H1 (cell line): ENCODE measurements at regions not wholly inside any gene's neighbourhood (a gene's known extent, or its start where the extent isn't known, plus 50 kb on each side); places are given as distances from the start of the nearest gene placed in this dataset.

ENCODE experiments used
- CTCF ChIA-PET: fragments of 300-600 bp; sonication (Branson Sonifier 250); formaldehyde crosslinking; loops from one replicate; lab custom pipeline; 2021; ENCODE audit not compliant: partially characterized antibody; lab: Charles Lee
- POLR2A ChIA-PET: fragments of 300-600 bp; sonication (Branson Sonifier 250); formaldehyde crosslinking; loops from one replicate; lab custom pipeline; 2021; ENCODE audit warnings: inconsistent platforms; ENCODE audit not compliant: partially characterized antibody; lab: Charles Lee
- DNase-seq, 2 experiments: peaks; one replicate each; pipeline versions ENCODE4 v3.0.0 to v3.0.0-alpha.2; 2010 to 2022; ENCODE audit warnings: low spot score in 2 of 2, low read depth in 1 of 2, mixed read lengths in 1 of 2
- FAIRE-seq: peaks from 2 replicates; lab custom pipeline; 2011; peaks lifted over from hg19 to GRCh38; lab: Jason Lieb, UNC
- H2AFZ ChIP-seq: 2 replicates; pipeline ENCODE4 v1.8.1; 2012; ENCODE audit warnings: low read length, inconsistent platforms
- H2AK5ac ChIP-seq: 2 replicates; pipeline ENCODE4 v1.6.1; 2013; ENCODE audit warnings: low read depth, low read length
- H2BK120ac ChIP-seq: replicated peaks from 2 replicates; pipeline ENCODE3; 2013; ENCODE audit warnings: low read depth, low read length, inconsistent platforms
- H2BK12ac ChIP-seq: 2 replicates; pipeline ENCODE4 v1.6.1; 2013; ENCODE audit warnings: low read depth, low read length
- H2BK15ac ChIP-seq: 2 replicates; pipeline ENCODE4 v1.6.1; 2013; ENCODE audit warnings: low read length
- H2BK20ac ChIP-seq: 2 replicates; pipeline ENCODE4 v1.6.1; 2013; ENCODE audit warnings: low read length
- H2BK5ac ChIP-seq: 2 replicates; pipeline ENCODE4 v1.6.1; 2013; ENCODE audit warnings: low read depth, low read length
- H3K14ac ChIP-seq: 2 replicates; pipeline ENCODE4 v1.6.1; 2013; ENCODE audit warnings: inconsistent platforms; ENCODE audit not compliant: insufficient read length
- H3K18ac ChIP-seq: 2 replicates; pipeline ENCODE4 v1.6.1; 2013; ENCODE audit warnings: low read length; ENCODE audit errors: extremely low read depth
- H3K23ac ChIP-seq: 2 replicates; pipeline ENCODE4 v1.6.1; 2013; ENCODE audit warnings: inconsistent platforms; ENCODE audit not compliant: insufficient read length
- H3K23me2 ChIP-seq: 2 replicates; pipeline ENCODE4 v1.6.1; 2013; ENCODE audit warnings: low read depth, low read length
- H3K27ac ChIP-seq: 2 replicates; pipeline ENCODE4 v1.6.1; 2011; ENCODE audit warnings: low read depth, low read length, inconsistent platforms
- H3K27me3 ChIP-seq, 4 experiments: replicated peaks in 1 of 4; 1 replicate in 1 of 4; 2 replicates in 3 of 4; pipeline versions ENCODE4 v1.6.1 to v1.8.1; 2011 to 2013; ENCODE audit warnings: low read length in 3 of 4, mild to moderate bottlenecking in 3 of 4, inconsistent platforms in 2 of 4, mixed read lengths in 2 of 4, moderate library complexity in 1 of 4; ENCODE audit not compliant: control insufficient read depth in 3 of 4, insufficient read depth in 3 of 4; ENCODE audit errors: extremely low read depth in 1 of 4
- H3K36me3 ChIP-seq, 4 experiments: 2 replicates each; pipeline versions ENCODE4 v1.6.1 to v1.8.1; 2011 to 2013; ENCODE audit warnings: mild to moderate bottlenecking in 4 of 4, low read length in 3 of 4, moderate library complexity in 2 of 4, control low read depth in 1 of 4, inconsistent platforms in 1 of 4; ENCODE audit not compliant: insufficient read depth in 4 of 4, control insufficient read depth in 2 of 4
- H3K4ac ChIP-seq: replicated peaks from 2 replicates; pipeline ENCODE3; 2013; ENCODE audit warnings: low read length, low read depth, mixed read lengths, inconsistent platforms; ENCODE audit not compliant: insufficient read length
- H3K4me1 ChIP-seq, 4 experiments: replicated peaks in 1 of 4; 1 replicate in 1 of 4; 2 replicates in 3 of 4; pipeline versions ENCODE4 v1.6.1 to v1.8.1; 2011 to 2013; ENCODE audit warnings: low read length in 3 of 4, inconsistent platforms in 2 of 4, mixed read lengths in 1 of 4; ENCODE audit not compliant: insufficient read depth in 4 of 4, control insufficient read depth in 3 of 4
- H3K4me2 ChIP-seq, 2 experiments: 2 replicates each; pipeline versions ENCODE4 v1.6.1 to v1.8.1; 2011 to 2013; ENCODE audit warnings: low read depth in 2 of 2, low read length in 2 of 2, control low read depth in 1 of 2, inconsistent platforms in 1 of 2, mild to moderate bottlenecking in 1 of 2; ENCODE audit not compliant: insufficient read depth in 1 of 2
- H3K4me3 ChIP-seq, 4 experiments: fragments of 200-600, 300-600 bp in 1 of 4; sonication (generic), shearing (Covaris generic), sonication (Bioruptor Twin) in 1 of 4; 2 replicates each; pipeline versions ENCODE4 v1.5.1 to v1.8.1; 2011 to 2016; ENCODE audit warnings: low read length in 4 of 4, low read depth in 3 of 4, control low read depth in 2 of 4, inconsistent platforms in 2 of 4, mild to moderate bottlenecking in 2 of 4, mixed read lengths in 1 of 4, moderate library complexity in 1 of 4; ENCODE audit not compliant: insufficient read depth in 2 of 4; ENCODE audit errors: extremely low read depth in 1 of 4
- H3K56ac ChIP-seq: replicated peaks from 2 replicates; pipeline ENCODE3; 2013; ENCODE audit warnings: low read depth, mild to moderate bottlenecking, mixed read lengths, low read length, inconsistent platforms; ENCODE audit not compliant: insufficient read length
- H3K79me1 ChIP-seq: 2 replicates; pipeline ENCODE4 v1.6.1; 2013; ENCODE audit warnings: low read depth, low read length, control low read depth
- H3K79me2 ChIP-seq, 2 experiments: 2 replicates each; pipeline versions ENCODE4 v1.6.1 to v1.8.1; 2012 to 2013; ENCODE audit warnings: low read length in 2 of 2, mild to moderate bottlenecking in 2 of 2, inconsistent platforms in 1 of 2; ENCODE audit not compliant: insufficient read depth in 2 of 2, control insufficient read depth in 1 of 2
- H3K9ac ChIP-seq, 4 experiments: replicated peaks in 1 of 4; 1 replicate in 1 of 4; 2 replicates in 3 of 4; pipeline versions ENCODE4 v1.6.1 to v1.8.1; 2011 to 2013; ENCODE audit warnings: low read depth in 3 of 4, low read length in 3 of 4, control low read depth in 2 of 4, mild to moderate bottlenecking in 2 of 4, moderate library complexity in 2 of 4, inconsistent platforms in 1 of 4; ENCODE audit errors: extremely low read depth in 1 of 4
- H3K9me3 ChIP-seq, 2 experiments: 2 replicates each; pipeline versions ENCODE4 v1.6.1 to v1.8.1; 2012 to 2013; ENCODE audit warnings: mild to moderate bottlenecking in 2 of 2, moderate library complexity in 2 of 2, control low read depth in 1 of 2, inconsistent platforms in 1 of 2, low read depth in 1 of 2, low read length in 1 of 2, mixed read lengths in 1 of 2; ENCODE audit not compliant: insufficient read depth in 2 of 2
- H4K20me1 ChIP-seq, 2 experiments: replicated peaks in 1 of 2; 2 replicates each; pipeline versions ENCODE3 to v1.8.1; 2011 to 2013; ENCODE audit warnings: inconsistent platforms in 2 of 2, low read length in 2 of 2, mild to moderate bottlenecking in 1 of 2; ENCODE audit not compliant: insufficient read depth in 2 of 2, control insufficient read depth in 1 of 2
- H4K5ac ChIP-seq: 2 replicates; pipeline ENCODE4 v1.6.1; 2013; ENCODE audit warnings: low read length, low read depth, mixed read lengths, inconsistent platforms; ENCODE audit not compliant: insufficient read length
- H4K8ac ChIP-seq: 2 replicates; pipeline ENCODE4 v1.8.0; 2013; ENCODE audit warnings: mild to moderate bottlenecking, moderate library complexity, low read length, inconsistent platforms; ENCODE audit not compliant: insufficient read depth; ENCODE audit errors: extremely low read depth
- H4K91ac ChIP-seq: replicated peaks from 2 replicates; pipeline ENCODE3; 2013; ENCODE audit warnings: low read length, mixed read lengths, inconsistent platforms; ENCODE audit not compliant: insufficient read length
- ATF2 ChIP-seq: IDR thresholded peaks from 2 replicates; pipeline ENCODE4 v1.6.1; 2012; ENCODE audit warnings: low read length, inconsistent platforms
- BACH1 ChIP-seq: IDR thresholded peaks from 2 replicates; pipeline ENCODE4 v1.6.1; 2012; ENCODE audit warnings: low read length, improper control_type of control experiment
- CHD2 ChIP-seq: IDR thresholded peaks from 2 replicates; pipeline ENCODE4 v1.6.1; 2012; ENCODE audit warnings: low read length, improper control_type of control experiment
- CTCF ChIP-seq, 3 experiments: IDR thresholded peaks; 1 replicate in 2 of 3; 2 replicates in 1 of 3; pipeline versions ENCODE4 v1.5.1 to v1.6.1; 2011; ENCODE audit warnings: low read length in 3 of 3, mild to moderate bottlenecking in 3 of 3, inconsistent platforms in 2 of 3, low read depth in 1 of 3, moderate library complexity in 1 of 3; ENCODE audit not compliant: insufficient read depth in 1 of 3; ENCODE audit errors: control extremely low read depth in 1 of 3
- SUZ12 ChIP-seq: fragments of 200-600 bp; sonication (generic); IDR thresholded peaks from 2 replicates; pipeline ENCODE4 v1.6.1; 2012; ENCODE audit warnings: mild to moderate bottlenecking, inconsistent platforms, low read length, moderate library complexity, mixed read lengths
- TAF7 ChIP-seq: optimal IDR thresholded peaks from 2 replicates; pipeline ENCODE3; 2011; ENCODE audit warnings: low read depth, mild to moderate bottlenecking, inconsistent platforms, low read length, moderate library complexity, borderline replicate concordance
- WGBS, 2 experiments: shearing (Covaris generic) in 1 of 2; methylation state at CpG; one replicate each; pipeline versions ENCODE4 v1.1.6 to v1.1.7; 2013 to 2015; ENCODE audit warnings: low lambda C conversion rate in 2 of 2, mixed read lengths in 2 of 2, inconsistent platforms in 1 of 2, low coverage in 1 of 2, missing lambda C conversion rate in 1 of 2; ENCODE audit not compliant: insufficient replicate concordance in 2 of 2, insufficient coverage in 1 of 2, insufficient read length in 1 of 2; ENCODE audit errors: extremely low coverage in 1 of 2, missing lambda C conversion rate in 1 of 2; 5-methylcytosine and 5-hydroxymethylcytosine counted together

GRCh38 chr16:80171199-80171598 lies 369.6 kb upstream of the DYNLRB2 start:
- Histone ChIP-seq H3K14ac (peak overlapping the region; percentile 87), H3K18ac (no peak overlapping the region), H3K4ac (no peak overlapping the region), H3K4me2 (no peak overlapping the region), H2AK5ac (no peak overlapping the region), H2BK120ac (no peak overlapping the region), H3K23ac (no peak overlapping the region), H3K36me3 (no peaks in the 10 kb centered on the region), H3K79me2 (no peaks in the 10 kb centered on the region), H3K9me3 (0 out of 4 replicates have a peak, but pooled peaks cover 0 to under 1% of the 10 kb centered on the region in 2 experiments), H2BK20ac (no peak overlapping the region), H2BK5ac (no peak overlapping the region), H3K9ac (no peak overlapping the region), H2BK12ac (no peak overlapping the region), H2AFZ (no peak overlapping the region), H3K4me1 (no peaks in the 10 kb centered on the region), H4K8ac (no peak overlapping the region), H4K20me1 (peaks cover 0 to 3% of the 10 kb centered on the region in 2 experiments), H4K91ac (no peak overlapping the region), H3K27me3 (no peaks in the 10 kb centered on the region), H4K5ac (no peak overlapping the region), H3K56ac (peak overlapping the region; percentile 35), H3K4me3 (no peak overlapping the region), H3K27ac (no peak overlapping the region), H3K79me1 (no peaks in the 10 kb centered on the region), H3K23me2 (peaks cover 3% of the 10 kb centered on the region; the same call in 1 of the 2 replicates), H2BK15ac (no peak overlapping the region)
- DNase-seq = no peak
- ChIA-PET POLR2A (no interaction called here), CTCF (no interaction called here)
- no peak for TF ChIP-seq CHD2
- TF ChIP-seq TAF7 = no peak
- no peak for TF ChIP-seq SUZ12
- TF ChIP-seq BACH1 = no peak
- no peak for TF ChIP-seq CTCF (IDR thresholded peaks at IDR 0.05; ENCODE audit: control extremely low read depth in 1 of 3, insufficient read depth in 1 of 3, low read depth in 1 of 3, low read length in 3 of 3)
- no peak for TF ChIP-seq ATF2
- no peak for FAIRE-seq
- WGBS, 2 experiments = 87% methylated on average over 4 of the region's 4 CpGs; no CpG with 5 or more reads in 1 of the 2 experiments
